ENCODE measurements at regions not wholly inside any gene's neighbourhood (a gene's known extent, or its start where the extent isn't known, plus 50 kb on each side); places are given as distances from the start of the nearest gene placed in this dataset.

- ATAC-seq (peak; percentile 17; the same call in 1 of the 3 replicates), DNase-seq (ENCODE audit: extremely low read depth in 1 of 4, low spot score in 3 of 4) (peak in 2 of 4 experiments; percentile 15 to 35), FAIRE-seq (no peak)
- 13% methylated on average over 2 of the region's 2 CpGs for WGBS (ENCODE audit: insufficient coverage, low coverage, missing lambda C conversion rate)
- Histone ChIP-seq H3K9me3 (replicated peaks; ENCODE audit: control insufficient read depth, insufficient read depth, low read depth, low read length) (peaks cover 5% of the 10 kb centered on the region), H2AFZ (ENCODE audit: low read depth, low read length) (0 out of 2 replicates have a peak overlapping the region, but pooled peaks have one; percentile 4), H3K4me1 (replicated peaks in 1 of 2; ENCODE audit: control insufficient read depth in 2 of 2, insufficient read depth in 2 of 2, low read length in 2 of 2) (peaks cover 3 to 45% of the 10 kb centered on the region in 2 experiments; a peak in 4 of 5 replicates), H4K20me1 (replicated peaks; ENCODE audit: control insufficient read depth, insufficient read depth, low read length) (no peaks in the 10 kb centered on the region), H3K9me1 (ENCODE audit: control insufficient read depth, insufficient read depth, low read length) (no peaks in the 10 kb centered on the region), H3K27ac (ENCODE audit: extremely low read depth, low read depth, low read length) (no peak overlapping the region), H3K9ac (ENCODE audit: insufficient read depth in 1 of 2, low read depth in 2 of 2, low read length in 2 of 2) (no peak overlapping the region), H3K36me3 (ENCODE audit: control insufficient read depth, insufficient read depth, low read length) (no peaks in the 10 kb centered on the region; the same call in 2 of the 3 replicates), H3K4me2 (ENCODE audit: insufficient read depth, low read length) (no peak overlapping the region), H3K79me2 (ENCODE audit: control insufficient read depth, insufficient read depth, low read length) (no peaks in the 10 kb centered on the region), H3K4me3 (no peak overlapping the region), H3K27me3 (ENCODE audit: control insufficient read depth in 2 of 2, insufficient read depth in 2 of 2, low read length in 2 of 2) (no peaks in the 10 kb centered on the region)
- ChIA-PET POLR2A (interaction anchor here (0.6 kb wide), 1 partner anchor 16 kb away, joined by 4 read pairs; no protein-coding TSS in a partner anchor), CTCF (ENCODE audit: low intra/inter-chr PET ratio) (no interaction called here)
- intact Hi-C loops (cut with micrococcal nuclease): no loop called here
- TF ChIP-seq ERF (CRISPR knock-in tag; IDR thresholded peaks at IDR 0.05): no peak
- no peak for TF ChIP-seq RBM15 (IDR thresholded peaks at IDR 0.05; ENCODE audit: insufficient read depth, low read length)
- TF ChIP-seq CTCF (IDR thresholded peaks at IDR 0.05 in 2 of 3, conservative IDR thresholded peaks at IDR 0.05 in 1 of 3; ENCODE audit: insufficient read depth in 2 of 3, low read depth in 1 of 3, low read length in 3 of 3): peak; percentile 36 to 40 (median 37); a peak in 4 of 6 replicates
- TF ChIP-seq FOXK2 (conservative IDR thresholded peaks at IDR 0.05 in 1 of 2, IDR thresholded peaks at IDR 0.05 in 1 of 2; ENCODE audit: low read depth in 2 of 2): peak in 1 of 2 experiments; percentile 40; a peak in 1 of 4 replicates
- TF ChIP-seq FIP1L1 (IDR thresholded peaks at IDR 0.05; ENCODE audit: low read depth, low read length, poor library complexity, severe bottlenecking): no peak
- TF ChIP-seq POLR3A (IDR thresholded peaks at IDR 0.05; ENCODE audit: borderline replicate concordance, extremely low read depth, insufficient read depth, insufficient read length): no peak
- no peak for TF ChIP-seq NELFE (IDR thresholded peaks at IDR 0.05; ENCODE audit: insufficient read depth, insufficient read length)
- TF ChIP-seq MTA2 (IDR thresholded peaks at IDR 0.05; ENCODE audit: low read depth): no peak
- no TSS peak for BruUV-seq (replicated peaks)
- in situ Hi-C loops (cut with MboI): no loop called here
These were observed 491.2 kb downstream of the SUCLG1 start for GRCh38 chr2:83967854-83968253.
